ENCODE measurements at regions not wholly inside any gene's neighbourhood (a gene's known extent, or its start where the extent isn't known, plus 50 kb on each side); places are given as distances from the start of the nearest gene placed in this dataset.

- DNase-seq (ENCODE audit: low read depth in 4 of 4, low spot score in 3 of 4): no peak
Measured at GRCh38 chr9:10674586-10674985, 61.8 kb upstream of the PTPRD start.

DNA sequence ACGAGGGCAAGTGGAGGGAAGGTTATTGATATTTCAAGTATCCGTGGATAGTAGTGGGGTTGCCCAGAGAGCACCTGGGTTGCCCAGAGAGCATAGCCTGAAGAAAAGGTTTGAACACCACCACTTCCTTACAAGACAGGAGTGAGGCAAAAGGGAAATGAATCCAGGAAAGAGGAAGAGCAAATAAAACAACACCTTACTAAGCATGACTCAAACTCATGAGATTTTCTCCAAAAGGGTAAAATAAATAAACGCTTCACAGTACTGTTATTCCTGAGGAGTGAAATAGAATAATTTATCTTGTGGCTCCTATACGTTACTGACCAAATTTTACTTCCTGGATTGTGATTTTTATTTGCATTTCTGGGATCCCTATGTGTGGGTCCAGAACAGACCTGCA, 65.2 kb upstream of the PTPRD start:
- no peak for DNase-seq (ENCODE audit: low read depth in 4 of 4, low spot score in 3 of 4)

- DNase-seq (ENCODE audit: low read depth in 4 of 4, low spot score in 3 of 4): no peak
Measured at GRCh38 chr9:10678790-10679189, 66.0 kb upstream of the PTPRD start.

- DNase-seq (ENCODE audit: low read depth in 4 of 4, low spot score in 3 of 4): no peak
Measured at GRCh38 chr9:10686943-10687342, 74.1 kb upstream of the PTPRD start.

- no peak for DNase-seq (ENCODE audit: low read depth in 4 of 4, low spot score in 3 of 4)
Measured at GRCh38 chr9:10690546-10690945, 77.7 kb upstream of the PTPRD start.

DNA sequence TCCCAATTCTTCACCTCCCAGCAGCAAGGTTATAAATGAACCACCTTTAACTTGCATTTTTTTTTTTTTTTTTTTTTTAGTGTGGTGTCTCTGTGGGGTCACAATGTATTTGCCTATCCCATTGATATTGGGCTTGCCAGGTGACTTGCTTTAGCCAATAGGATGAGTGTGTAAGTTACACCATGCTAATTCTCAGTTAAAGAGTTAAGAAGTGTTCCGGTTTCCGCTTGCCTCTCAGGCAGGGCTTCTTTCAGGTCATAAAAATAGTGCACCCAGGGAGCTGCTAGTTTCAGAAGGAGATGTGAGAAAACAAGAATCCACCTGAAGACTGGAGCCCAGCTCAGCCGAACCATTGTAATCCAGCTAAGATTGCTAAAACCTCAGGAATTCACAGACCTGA, 84.2 kb upstream of the PTPRD start:
- no peak for DNase-seq (ENCODE audit: low read depth in 4 of 4, low spot score in 3 of 4)

- no peak for DNase-seq (ENCODE audit: low read depth in 4 of 4, low spot score in 3 of 4)
Measured at GRCh38 chr9:10700291-10700690, 87.5 kb upstream of the PTPRD start.

GRCh38 chr9:10700915-10701314, 88.1 kb upstream of the PTPRD start:
- no peak for DNase-seq (ENCODE audit: low read depth in 4 of 4, low spot score in 3 of 4)

- DNase-seq (ENCODE audit: low read depth in 4 of 4, low spot score in 3 of 4): no peak
Measured at GRCh38 chr9:10701906-10702305, 89.1 kb upstream of the PTPRD start.

DNA sequence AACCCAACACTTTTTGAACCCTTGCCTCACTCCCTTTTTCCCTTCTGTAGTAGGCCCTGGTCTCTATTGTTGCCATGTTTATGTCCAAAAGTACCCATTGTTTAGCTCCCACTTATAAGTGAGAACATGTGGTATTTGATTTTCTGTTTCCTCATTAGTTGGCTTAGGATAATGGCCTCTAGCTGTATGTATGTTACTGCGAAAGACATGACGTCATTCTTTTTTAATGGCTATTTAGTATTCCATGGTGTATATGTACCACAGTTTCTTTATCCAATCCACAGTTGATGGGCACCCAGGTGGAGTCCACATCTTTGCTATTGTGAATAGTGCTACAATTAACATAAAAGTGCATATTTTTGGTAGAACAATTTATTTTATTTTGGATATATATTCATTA, 90.3 kb upstream of the PTPRD start:
- DNase-seq (ENCODE audit: low read depth in 4 of 4, low spot score in 3 of 4): no peak

- DNase-seq (ENCODE audit: low read depth in 4 of 4, low spot score in 3 of 4): no peak
Measured at GRCh38 chr9:10704720-10705119, 91.9 kb upstream of the PTPRD start.

GRCh38 chr9:10705383-10705782, 92.6 kb upstream of the PTPRD start:
- no peak for DNase-seq (ENCODE audit: low read depth in 4 of 4, low spot score in 3 of 4)

GRCh38 chr9:10706788-10707187, 94.0 kb upstream of the PTPRD start:
- DNase-seq (ENCODE audit: low read depth in 4 of 4, low spot score in 3 of 4): no peak

DNA sequence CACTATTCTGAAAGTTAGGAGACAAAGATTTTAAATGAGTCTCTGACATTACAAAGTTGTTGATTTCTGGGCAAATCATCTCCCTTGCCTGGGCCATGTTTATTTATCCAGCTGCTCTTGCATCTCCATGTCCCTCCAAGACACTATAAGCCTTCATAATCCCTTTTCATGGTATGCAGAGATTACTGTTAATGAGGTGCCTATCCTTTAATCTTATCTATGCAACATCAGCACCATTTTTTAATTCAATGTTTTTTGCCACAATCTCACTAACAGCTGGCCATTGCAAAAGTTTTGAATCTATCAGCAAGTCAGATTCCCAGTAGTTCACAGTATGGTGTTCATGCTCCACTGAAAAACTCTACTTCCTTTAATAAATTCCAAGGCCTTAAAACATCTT, 108.5 kb upstream of the PTPRD start:
- no peak for DNase-seq (ENCODE audit: low read depth in 4 of 4, low spot score in 3 of 4)

DNA sequence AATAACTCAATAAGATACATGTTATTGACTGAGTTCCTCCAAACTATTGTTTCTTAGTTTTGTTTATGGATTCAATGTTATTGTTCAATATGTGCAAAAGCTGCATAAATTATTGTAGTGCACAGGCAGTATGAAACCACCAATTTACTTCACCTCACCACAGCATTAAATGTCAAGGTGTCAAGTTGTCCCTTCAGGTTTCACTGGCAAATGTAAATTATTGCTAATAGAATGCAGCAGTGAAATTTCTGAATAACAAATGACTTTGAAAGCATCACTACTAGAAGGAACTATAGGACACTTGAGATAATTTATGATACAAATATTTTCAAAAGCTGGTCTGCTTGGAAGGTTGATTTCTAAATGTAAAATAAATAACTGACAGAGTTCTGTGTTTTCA, 116.4 kb upstream of the PTPRD start:
- DNase-seq (ENCODE audit: low read depth in 4 of 4, low spot score in 3 of 4): no peak

DNA sequence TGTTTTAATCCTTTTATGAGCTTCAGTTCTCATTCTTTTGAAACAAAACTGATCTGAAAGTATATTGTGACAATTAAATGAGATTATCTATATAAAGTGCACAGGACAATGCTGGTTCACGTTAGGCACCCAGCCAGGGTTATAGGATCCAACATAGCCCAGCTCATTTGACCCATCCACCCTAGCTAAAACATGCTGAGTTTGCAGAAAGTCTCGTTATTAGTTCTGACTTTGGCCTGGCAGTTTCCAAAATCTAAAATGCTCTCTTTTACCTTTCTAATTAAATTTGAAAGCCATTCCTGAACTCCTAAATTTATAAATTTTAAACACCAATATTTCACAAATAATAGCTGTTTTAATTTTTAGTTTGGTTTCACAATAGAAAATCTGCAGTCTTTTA, 131.9 kb upstream of the PTPRD start:
- no peak for DNase-seq (ENCODE audit: low read depth in 4 of 4, low spot score in 3 of 4)

DNA sequence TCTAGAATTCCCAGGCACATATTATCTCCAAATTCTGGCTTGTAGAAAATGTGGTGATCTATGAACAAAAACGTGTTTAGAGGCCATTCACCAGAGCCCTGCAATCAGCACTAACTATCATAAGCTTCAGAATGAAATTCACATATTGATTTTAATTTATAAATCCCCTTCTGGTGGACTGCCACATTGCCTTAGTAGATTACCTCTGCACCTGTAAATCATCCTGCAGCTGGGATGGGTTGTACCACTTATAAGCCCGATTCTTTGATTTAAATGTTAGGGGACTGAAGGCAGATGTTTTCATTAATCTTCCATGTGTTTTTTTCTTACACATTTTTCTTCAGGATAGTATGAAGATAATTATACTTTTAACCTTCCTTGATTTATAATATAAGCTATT, 140.7 kb upstream of the PTPRD start:
- DNase-seq (ENCODE audit: low read depth in 4 of 4, low spot score in 3 of 4): no peak

GRCh38 chr9:10764481-10764880, 151.7 kb upstream of the PTPRD start:
- no peak for DNase-seq (ENCODE audit: low read depth in 4 of 4, low spot score in 3 of 4)

DNA sequence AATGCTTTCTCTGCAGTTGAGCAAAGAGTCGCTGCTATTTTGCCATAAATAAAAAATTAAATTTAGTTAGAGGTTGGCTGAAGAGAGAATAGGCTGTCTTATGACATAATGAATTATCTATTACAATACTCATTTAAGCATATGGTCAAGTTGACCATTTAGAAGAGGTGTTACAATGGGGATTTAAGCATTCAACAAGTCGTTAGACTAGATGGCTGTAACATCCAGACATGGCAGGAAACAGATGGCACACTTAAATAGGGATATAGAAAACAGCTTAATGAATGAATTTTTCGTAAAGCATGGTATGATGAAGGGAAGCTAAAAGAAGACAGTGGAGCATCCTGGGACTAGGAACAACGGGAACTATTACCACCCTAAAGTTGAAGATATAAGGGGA, 160.3 kb upstream of the PTPRD start:
- DNase-seq (ENCODE audit: low read depth in 4 of 4, low spot score in 3 of 4): no peak

- no peak for DNase-seq (ENCODE audit: low read depth in 4 of 4, low spot score in 3 of 4)
Measured at GRCh38 chr9:10774051-10774450, 161.2 kb upstream of the PTPRD start.

DNA sequence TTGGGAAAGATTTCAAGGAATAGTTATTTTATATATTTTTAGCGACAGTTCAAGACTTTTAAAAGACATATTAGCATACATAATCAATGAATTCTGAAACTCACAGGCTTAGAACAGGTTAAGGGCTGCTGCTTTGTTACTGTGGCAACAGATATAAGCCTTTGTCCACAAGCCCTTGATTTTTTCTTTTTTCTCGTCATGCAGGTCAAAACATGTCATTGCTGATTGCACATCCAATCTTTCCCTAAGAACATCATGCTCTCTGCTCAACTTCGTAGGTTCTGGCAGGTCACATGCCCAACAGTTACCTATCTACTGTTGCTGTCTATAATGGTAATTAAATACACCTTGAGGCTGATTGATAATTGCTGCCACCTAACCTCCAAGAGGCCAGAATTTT, 172.5 kb upstream of the PTPRD start:
- DNase-seq (ENCODE audit: low read depth in 4 of 4, low spot score in 3 of 4): no peak

GRCh38 chr9:10793306-10793705, 180.5 kb upstream of the PTPRD start:
- no peak for DNase-seq (ENCODE audit: low read depth in 4 of 4, low spot score in 3 of 4)

- no peak for DNase-seq (ENCODE audit: low read depth in 4 of 4, low spot score in 3 of 4)
Measured at GRCh38 chr9:10804486-10804885, 191.7 kb upstream of the PTPRD start.

- no peak for DNase-seq (ENCODE audit: low read depth in 4 of 4, low spot score in 3 of 4)
Measured at GRCh38 chr9:10806868-10807267, 194.1 kb upstream of the PTPRD start.
